Tibial nerve (tissue), 4 donors: ENCODE measurements at regions not wholly inside any gene's neighbourhood (a gene's known extent, or its start where the extent isn't known, plus 50 kb on each side); places are given as distances from the start of the nearest gene placed in this dataset.

Source experiments
- EP300 ChIP-seq, 2 donors: sonication (generic); formaldehyde crosslinking; IDR thresholded peaks; one replicate each; pipeline ENCODE4 v1.6.1; 2017; ENCODE audit warnings: antibody characterized with exemption in 2 of 2, mild to moderate bottlenecking in 1 of 2
- POLR2A ChIP-seq, 2 donors: fragments of 450-650 bp; IDR thresholded peaks; one replicate each; pipeline ENCODE4 v1.6.1; 2017; ENCODE audit warnings: antibody characterized with exemption in 2 of 2, mild to moderate bottlenecking in 2 of 2, moderate library complexity in 2 of 2
- TF ChIP-seq, protein P1 (sequence below), 5 experiments: fragments of 200-600 bp in 3 of 5; fragments of 450-650 bp in 2 of 5; sonication (generic) in 3 of 5; IDR thresholded peaks; one replicate each; pipeline ENCODE4 v1.5.1; 2016 to 2019; ENCODE audit warnings: antibody characterized with exemption in 5 of 5, mild to moderate bottlenecking in 3 of 5, moderate library complexity in 2 of 5

DNA sequence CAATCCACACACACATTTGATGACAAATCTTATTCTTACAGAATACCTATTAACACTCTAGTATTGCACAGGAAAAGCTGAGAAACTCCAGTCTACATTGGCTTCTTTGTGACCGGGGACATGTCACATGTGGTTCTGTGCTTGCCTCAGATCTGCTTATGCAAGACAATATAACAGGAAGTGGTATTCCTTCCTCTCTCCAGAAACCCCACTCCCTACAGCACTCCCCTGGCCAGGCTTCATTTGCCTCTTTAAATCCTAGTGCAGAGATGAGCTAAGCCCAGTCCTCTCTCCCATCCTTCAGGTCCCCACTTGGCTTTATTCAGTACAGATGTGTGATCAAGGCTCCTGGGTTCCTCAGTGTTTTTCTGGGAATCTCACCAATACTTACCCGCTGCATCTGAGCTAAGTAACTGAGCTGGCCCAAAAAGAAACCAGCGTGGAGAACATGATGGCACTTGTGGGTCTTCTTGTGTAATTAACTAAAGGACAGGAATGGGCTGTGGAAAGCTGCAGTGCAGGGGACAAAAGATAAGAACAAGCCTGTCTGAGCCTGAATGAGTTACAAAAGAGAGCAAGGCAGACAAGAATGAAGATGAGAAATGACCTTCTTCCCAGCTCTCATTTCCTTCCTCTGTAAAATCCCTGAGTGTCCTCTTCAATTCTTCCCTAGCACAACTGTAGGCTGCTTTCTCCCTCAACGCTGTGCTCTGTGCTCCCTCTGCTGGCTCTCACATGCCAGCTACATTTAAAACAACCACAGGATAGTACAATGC, 105.6 kb downstream of the HNRNPD start:
- no peak for TF ChIP-seq POLR2A (IDR thresholded peaks at IDR 0.05)
- TF ChIP-seq, protein P1, sequence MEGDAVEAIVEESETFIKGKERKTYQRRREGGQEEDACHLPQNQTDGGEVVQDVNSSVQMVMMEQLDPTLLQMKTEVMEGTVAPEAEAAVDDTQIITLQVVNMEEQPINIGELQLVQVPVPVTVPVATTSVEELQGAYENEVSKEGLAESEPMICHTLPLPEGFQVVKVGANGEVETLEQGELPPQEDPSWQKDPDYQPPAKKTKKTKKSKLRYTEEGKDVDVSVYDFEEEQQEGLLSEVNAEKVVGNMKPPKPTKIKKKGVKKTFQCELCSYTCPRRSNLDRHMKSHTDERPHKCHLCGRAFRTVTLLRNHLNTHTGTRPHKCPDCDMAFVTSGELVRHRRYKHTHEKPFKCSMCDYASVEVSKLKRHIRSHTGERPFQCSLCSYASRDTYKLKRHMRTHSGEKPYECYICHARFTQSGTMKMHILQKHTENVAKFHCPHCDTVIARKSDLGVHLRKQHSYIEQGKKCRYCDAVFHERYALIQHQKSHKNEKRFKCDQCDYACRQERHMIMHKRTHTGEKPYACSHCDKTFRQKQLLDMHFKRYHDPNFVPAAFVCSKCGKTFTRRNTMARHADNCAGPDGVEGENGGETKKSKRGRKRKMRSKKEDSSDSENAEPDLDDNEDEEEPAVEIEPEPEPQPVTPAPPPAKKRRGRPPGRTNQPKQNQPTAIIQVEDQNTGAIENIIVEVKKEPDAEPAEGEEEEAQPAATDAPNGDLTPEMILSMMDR (IDR thresholded peaks at IDR 0.05) = peak; percentile 68 to 79 (median 77)
- TF ChIP-seq EP300 (IDR thresholded peaks at IDR 0.05) = peak in 1 of 2 donors; percentile 46
